TTC549 (cell line): ENCODE measurements at regions not wholly inside any gene's neighbourhood (a gene's known extent, or its start where the extent isn't known, plus 50 kb on each side); places are given as distances from the start of the nearest gene placed in this dataset.

Experiments used
- FAIRE-seq: peaks from 2 replicates; lab custom pipeline; 2012; peaks lifted over from hg19 to GRCh38; lab: Jason Lieb, UNC

DNA sequence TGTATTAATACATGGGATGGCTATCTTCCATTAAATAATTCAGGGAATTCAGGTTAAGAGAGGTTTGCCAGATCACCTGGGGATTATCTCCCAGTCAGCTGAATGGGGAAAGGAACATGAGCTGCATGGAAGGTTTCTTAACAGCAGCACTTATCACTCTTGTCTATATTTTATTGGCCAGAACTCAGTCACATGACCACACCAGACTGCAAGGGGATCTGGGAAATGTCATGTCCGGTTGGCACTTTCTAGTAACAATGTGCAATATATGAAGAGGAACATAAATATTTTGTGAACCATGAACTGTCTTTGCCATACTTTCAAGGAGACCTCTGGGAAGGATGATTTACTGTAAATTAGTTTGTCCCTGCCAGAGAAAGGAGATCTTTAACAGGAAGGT, 599.1 kb downstream of the SLC4A3 start:
- FAIRE-seq = no peak

DNA sequence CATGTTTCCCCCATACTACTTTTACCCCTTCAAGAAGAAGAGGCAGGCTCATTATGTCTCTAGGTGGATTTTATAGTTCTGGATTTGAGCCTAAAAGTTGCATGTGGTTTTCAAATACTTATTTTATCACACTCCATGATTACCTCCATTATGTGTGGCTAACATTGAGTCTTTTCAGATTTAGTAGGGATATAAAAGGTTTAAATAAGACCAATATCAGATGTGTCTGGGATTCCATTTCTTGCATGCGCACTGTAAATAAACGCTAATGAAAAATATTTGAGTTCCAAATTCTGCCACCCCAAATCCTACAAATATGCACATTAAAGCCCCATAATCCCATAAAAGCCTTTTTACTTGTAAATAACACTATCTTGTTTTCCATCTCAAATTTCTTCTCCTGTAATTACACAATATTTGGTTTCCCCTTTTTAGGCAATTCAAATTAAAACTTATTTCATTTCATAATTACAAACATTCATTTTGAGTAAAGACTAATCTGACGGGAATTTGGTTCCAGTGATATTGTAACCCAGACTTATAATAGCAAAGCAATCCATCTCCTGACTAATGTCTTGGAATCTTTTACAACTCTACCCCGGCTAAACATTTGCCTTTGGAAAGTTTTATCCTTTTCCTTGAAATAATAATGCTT, 600.0 kb downstream of the SLC4A3 start:
- no peak for FAIRE-seq

GRCh38 chr2:220228310-220229006, 601.0 kb downstream of the SLC4A3 start:
- no peak for FAIRE-seq

DNA sequence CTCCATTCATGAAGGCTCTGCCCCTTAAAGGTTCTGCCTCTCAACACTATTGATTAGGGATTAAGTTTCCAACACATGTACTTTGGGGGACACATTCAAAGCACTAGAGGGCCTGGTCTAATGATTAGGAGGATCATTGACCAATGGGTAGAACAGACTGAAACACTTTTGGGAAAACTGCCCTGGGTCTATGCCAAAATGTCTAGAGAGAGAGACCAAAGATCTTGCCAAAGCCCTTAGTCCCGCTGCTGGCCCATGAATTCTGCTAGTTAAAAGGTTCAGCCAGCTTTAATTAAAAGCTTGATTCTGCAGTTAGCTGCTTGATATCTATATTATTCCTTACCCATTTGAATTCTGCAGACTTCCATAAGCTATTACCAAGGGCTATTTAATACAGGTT, 613.2 kb downstream of the SLC4A3 start:
- FAIRE-seq = no peak

DNA sequence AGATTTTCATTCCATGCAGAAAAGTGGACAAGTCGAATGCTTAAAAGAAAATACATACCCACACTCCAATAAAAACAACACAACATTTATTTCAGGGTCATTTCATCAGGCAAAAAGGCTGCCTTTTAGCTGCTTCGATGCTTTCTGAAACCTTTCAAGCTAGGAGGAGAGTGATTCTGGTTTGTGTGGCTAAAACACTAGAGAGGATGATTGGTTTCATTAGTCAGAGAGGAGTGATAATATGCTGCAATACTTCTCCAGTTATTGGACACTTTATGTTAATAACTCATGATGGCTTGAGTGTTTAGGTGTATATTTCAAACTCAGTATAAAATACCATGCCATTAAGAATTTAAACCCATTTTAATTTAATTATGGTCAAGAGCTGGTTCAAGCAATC, 614.0 kb downstream of the SLC4A3 start:
- no peak for FAIRE-seq

DNA sequence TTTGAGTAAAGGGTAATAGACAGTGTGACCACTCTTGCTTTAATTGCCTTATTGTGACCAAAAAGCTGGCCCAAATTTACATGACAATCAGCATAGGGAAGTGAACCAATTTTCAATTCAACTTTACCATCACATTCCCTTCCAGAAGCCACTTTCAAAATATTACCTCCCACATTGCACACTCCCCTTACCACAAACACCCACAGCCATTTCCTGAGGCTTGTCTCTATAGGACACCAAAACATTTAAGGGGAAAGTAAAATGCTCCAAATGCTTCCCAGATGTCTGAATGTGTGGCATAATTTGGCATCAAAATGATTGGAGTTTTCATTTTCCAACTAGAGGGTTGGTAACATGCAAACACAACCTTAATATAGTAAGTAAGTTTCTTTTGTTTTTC, 616.1 kb downstream of the SLC4A3 start:
- FAIRE-seq = no peak

DNA sequence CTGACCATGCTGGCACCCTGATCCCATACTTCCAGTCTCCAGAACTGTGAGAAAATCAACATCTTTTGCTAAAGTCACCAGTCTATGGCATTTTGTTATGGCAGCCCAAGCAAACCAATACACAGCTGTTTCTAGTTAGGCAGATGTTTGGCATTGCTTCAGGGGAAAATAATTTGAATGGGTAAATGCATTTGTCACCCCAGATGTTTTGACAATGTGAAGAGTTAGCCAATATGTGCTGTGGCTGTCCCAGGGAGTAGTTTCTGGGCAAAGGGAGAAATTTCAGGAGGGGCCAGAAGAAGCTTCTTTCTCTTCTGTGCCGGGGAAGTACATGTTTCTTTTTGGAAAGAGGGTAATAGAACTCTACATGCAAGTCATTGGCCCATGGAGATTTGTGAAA, 619.0 kb downstream of the SLC4A3 start:
- no peak for FAIRE-seq

DNA sequence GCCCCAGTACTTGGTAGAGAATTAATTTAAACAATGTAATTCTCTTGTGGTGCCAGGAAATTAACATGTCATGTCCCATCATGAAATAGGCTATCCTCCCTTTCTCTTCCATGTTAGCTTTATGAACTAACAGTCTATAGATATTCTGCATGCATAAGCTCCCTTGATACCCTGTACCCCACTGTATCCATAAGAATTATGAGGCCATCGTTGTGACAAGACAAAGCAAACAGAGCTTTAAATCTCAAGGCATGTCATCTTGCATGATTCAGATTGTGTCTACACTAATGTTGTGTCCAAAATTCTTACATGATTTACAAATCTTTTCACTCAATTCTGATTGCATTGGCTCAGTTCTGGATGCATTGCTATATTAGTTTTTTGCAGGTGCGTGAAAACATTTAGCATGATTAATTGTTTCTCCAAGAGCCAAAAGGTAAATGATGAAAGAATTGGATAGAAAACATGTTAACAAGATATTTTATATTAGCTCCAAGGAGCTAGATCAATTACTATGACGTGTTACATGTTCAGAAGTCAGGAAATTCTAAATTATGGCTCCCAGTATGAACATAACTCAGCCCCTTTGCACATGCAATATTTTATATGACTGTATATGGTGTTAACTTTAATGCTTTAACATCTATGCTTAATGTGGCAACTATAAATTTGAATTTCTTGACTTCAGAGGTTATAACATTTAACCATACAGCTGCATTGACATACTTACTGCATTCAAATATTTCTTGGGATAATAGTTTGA, 620.3 kb downstream of the SLC4A3 start:
- no peak for FAIRE-seq

DNA sequence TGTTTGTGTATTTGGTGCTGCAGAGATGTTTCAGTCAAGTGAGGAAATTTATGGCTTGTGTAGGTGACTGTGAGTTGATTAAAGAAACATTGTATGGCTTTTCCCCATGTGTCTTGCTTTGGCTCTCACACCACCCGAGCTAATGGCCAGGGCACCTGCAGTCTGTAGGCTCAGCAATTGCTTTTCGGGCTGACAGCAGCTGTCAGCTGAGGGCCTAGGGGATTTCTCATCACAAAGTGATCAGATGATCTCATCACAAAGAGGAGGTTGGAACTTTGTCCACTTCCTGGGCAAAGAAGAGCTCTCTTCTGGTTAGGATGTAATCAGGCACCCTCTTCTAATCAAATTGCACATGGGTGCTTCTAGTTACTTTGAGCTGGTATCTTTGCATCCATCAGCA, 632.2 kb downstream of the SLC4A3 start:
- no peak for FAIRE-seq

GRCh38 chr2:220263300-220263699, 635.9 kb downstream of the SLC4A3 start:
- FAIRE-seq = no peak

- no peak for FAIRE-seq
Measured at GRCh38 chr2:220269367-220269766, 641.9 kb downstream of the SLC4A3 start.

DNA sequence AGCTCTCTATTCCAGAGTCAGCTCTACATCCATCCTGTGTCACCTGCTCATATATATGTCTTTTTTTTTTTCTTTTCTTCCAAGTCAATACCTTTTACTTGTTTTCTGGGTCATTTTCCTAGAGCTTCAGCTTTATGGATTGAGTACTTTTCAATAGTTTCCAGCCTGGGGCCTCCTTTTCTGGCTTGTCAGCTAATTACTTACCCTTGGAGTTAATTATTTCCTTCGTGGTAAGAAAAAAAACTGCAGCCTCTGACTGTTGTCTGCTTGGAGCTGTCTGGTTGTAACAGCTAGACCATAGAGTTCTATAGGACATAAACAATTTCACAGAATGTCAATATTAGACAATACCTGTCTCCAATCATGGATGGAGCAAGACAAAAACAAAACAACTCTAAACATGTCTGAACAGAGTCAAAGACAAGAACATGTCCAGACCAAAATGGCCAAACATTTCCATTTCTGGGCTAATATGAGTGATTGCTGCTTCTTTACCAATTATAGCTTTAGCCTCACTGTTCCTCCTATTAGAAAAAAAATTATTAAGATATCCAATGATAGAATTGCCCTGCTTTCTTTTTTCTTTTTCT, 643.1 kb downstream of the SLC4A3 start:
- FAIRE-seq = no peak

DNA sequence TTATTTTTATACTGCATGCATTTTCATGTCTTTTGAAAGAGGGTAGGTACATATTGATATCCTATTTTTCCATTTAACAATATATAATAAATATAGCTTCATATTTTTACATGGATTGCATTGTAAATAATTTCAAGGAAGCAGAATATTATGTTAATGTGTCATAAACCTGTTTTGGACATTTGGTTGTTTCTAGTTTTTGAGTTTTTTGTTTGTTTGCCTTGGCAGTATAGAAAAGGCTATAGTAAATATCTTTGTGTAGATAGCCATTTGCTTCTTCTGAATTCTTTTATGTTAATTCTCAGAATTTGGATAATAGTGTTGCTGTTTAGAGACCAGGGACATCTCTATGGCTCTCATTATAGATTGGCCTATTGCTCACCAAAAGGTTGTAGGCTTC, 645.2 kb downstream of the SLC4A3 start:
- FAIRE-seq = no peak

DNA sequence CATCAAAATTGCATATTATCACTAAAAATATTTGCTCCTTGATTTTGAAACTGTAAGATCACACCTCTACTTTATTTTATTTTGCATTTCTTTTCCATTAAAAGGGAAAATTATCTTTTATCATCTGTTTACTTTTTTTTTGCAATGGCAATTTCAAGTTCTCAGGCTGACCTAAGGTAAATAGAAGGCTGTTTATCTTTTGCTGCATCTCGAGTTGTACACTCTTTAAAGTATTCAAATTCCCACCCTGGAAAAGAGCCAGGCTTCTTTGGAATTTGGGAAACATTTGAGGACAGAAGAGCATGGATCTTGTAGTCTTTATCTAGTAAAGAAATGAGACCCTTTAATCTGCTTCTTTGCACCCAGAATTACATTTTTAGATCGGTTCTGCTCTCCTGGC, 645.7 kb downstream of the SLC4A3 start:
- FAIRE-seq = no peak

GRCh38 chr2:220275454-220275853, 648.0 kb downstream of the SLC4A3 start:
- no peak for FAIRE-seq

GRCh38 chr2:220276741-220277444, 649.5 kb downstream of the SLC4A3 start:
- FAIRE-seq = no peak

DNA sequence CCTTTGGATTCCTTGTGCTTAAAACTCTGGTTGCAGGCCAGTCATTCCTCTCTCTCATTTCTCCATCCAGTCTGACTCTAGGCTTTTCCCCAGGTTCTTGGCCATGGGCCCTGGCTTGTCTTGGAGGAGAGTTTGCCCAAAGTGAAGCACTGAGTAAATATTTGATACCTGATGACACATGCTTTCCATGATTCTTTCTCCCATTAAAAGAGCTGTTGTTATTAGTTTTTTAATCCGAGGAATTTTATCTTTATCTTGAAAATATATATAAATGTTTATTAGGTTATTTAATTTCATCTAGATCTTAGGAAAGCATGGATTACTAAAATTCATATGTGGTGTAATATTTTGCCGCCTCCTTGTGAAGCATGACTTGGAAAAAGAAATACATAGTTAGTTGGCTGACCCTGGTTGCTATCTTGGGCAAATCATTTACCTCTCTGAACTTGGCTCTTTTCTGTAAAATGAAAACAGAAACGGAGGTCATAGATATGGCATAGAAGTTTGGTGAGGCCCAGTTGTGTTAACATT, 650.1 kb downstream of the SLC4A3 start:
- no peak for FAIRE-seq

DNA sequence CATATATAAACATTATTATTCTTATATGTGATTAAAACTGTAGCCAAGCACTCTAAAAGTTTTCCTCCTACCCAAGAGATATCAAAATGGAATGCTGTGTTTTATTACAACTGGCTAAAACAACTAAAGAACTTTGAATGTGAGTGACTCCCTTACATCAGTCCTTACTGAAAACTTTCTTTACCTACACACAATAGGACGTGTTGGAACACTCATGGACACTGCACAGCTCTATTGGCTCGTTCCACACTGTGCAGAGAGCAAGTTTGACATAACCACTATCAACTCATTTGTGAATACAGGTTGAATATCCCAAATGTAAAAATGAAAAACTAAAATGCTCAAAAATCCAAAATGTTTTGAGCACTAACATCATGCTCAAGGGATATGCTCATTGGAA, 650.6 kb downstream of the SLC4A3 start:
- FAIRE-seq = no peak

GRCh38 chr2:220279372-220279771, 651.9 kb downstream of the SLC4A3 start:
- FAIRE-seq = no peak

- FAIRE-seq = no peak
Measured at GRCh38 chr2:220279840-220280239, 652.4 kb downstream of the SLC4A3 start.

GRCh38 chr2:220280736-220281135, 653.3 kb downstream of the SLC4A3 start:
- no peak for FAIRE-seq

- no peak for FAIRE-seq
Measured at GRCh38 chr2:220281771-220282170, 654.3 kb downstream of the SLC4A3 start.
